Activated CD8-positive, alpha-beta memory T cell treated with anti-CD3 and anti-CD28 coated beads, Interleukin-2, amount 10 ng/mL, durations not matched to agents 7 days and 5 days (primary cell): ENCODE measurements at regions not wholly inside any gene's neighbourhood (a gene's known extent, or its start where the extent isn't known, plus 50 kb on each side); places are given as distances from the start of the nearest gene placed in this dataset.

ENCODE experiments used
- ATAC-seq: fragments of 150-1000 bp; cut with Tn5 transposase; one replicate; pipeline ENCODE4 v1.10.0; 2021; ENCODE audit warnings: moderate library complexity
- CTCF ChIA-PET: fragments of 350-600 bp; sonication (Branson Sonifier 250); formaldehyde crosslinking; loops from one replicate; lab custom pipeline; 2021; ENCODE audit warnings: antibody characterized with exemption; lab: Charles Lee
- DNase-seq: peaks from one replicate; pipeline ENCODE4 v3.0.0-alpha.2; 2020
- H3K27ac Mint-ChIP-seq: one replicate; pipeline ENCODE4 v1.8.0; 2021; ENCODE audit warnings: mild to moderate bottlenecking, mixed read lengths
- H3K27me3 Mint-ChIP-seq: one replicate; pipeline ENCODE4 v1.8.0; 2021; ENCODE audit warnings: mixed read lengths
- H3K36me3 Mint-ChIP-seq: one replicate; pipeline ENCODE4 v1.8.0; 2021; ENCODE audit warnings: mild to moderate bottlenecking, mixed read lengths
- H3K4me1 Mint-ChIP-seq: one replicate; pipeline ENCODE4 v1.8.0; 2021; ENCODE audit warnings: mixed read lengths
- H3K4me3 Mint-ChIP-seq: one replicate; pipeline ENCODE4 v1.8.0; 2021; ENCODE audit warnings: mild to moderate bottlenecking, moderate library complexity, mixed read lengths
- H3K9me3 Mint-ChIP-seq: one replicate; pipeline ENCODE4 v1.8.0; 2022; ENCODE audit warnings: low read depth, mixed read lengths

DNA sequence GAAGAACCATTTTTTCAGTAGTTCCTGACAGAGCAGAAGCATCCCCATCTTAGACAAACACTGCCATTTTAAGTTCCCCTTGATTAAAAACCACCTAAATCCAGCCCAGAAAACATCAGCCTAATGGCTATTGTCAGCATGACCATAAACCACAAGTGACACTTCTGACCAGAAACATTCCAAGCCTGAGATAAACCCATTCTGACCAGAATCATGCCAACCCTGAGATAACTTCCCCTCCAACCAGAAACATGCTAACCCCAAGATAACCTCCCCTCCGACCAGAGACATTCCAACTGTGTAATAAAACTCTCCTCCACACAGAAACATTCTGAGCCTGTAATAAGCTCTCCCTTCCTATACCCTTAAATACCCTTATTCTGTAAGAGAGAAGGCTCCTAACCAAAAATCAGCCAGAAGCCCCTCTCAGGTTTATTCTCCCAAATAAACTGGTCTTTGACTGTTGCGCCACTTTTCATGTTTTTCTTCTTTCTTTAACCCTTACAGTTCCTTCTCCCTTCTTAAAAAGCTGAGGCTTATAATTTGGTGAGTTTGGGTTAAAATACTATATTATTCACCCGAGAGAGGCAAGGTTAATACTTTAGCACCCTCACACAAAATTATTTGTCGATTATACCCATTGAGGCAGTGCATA, 149.7 kb downstream of the HNMT start:
- CTCF ChIA-PET = no interaction called here
- Mint-ChIP-seq H3K36me3 (no peaks in the 10 kb centered on the region), H3K27ac (no peak overlapping the region), H3K27me3 (no peaks in the 10 kb centered on the region), H3K4me1 (no peaks in the 10 kb centered on the region), H3K9me3 (no peaks in the 10 kb centered on the region), H3K4me3 (no peak overlapping the region)
- DNase-seq = no peak
- ATAC-seq = no peak

- Mint-ChIP-seq H3K9me3 (no peaks in the 10 kb centered on the region), H3K27me3 (no peaks in the 10 kb centered on the region), H3K27ac (no peak overlapping the region), H3K4me1 (no peaks in the 10 kb centered on the region), H3K4me3 (no peak overlapping the region), H3K36me3 (no peaks in the 10 kb centered on the region)
- DNase-seq (no peak), ATAC-seq (no peak)
- CTCF ChIA-PET = no interaction called here
Measured at GRCh38 chr2:138115666-138116065, 151.4 kb downstream of the HNMT start.

GRCh38 chr2:138116456-138116855, 152.2 kb downstream of the HNMT start:
- ATAC-seq = no peak
- no peaks in the 10 kb centered on the region for H3K9me3 Mint-ChIP-seq
- CTCF ChIA-PET = no interaction called here
- H3K27me3 Mint-ChIP-seq = no peaks in the 10 kb centered on the region
- H3K4me3 Mint-ChIP-seq = no peak overlapping the region
- H3K4me1 Mint-ChIP-seq = no peaks in the 10 kb centered on the region
- H3K36me3 Mint-ChIP-seq = no peaks in the 10 kb centered on the region
- no peak for DNase-seq
- no peak overlapping the region for H3K27ac Mint-ChIP-seq

- Mint-ChIP-seq H3K4me3 (no peak overlapping the region), H3K27me3 (no peaks in the 10 kb centered on the region), H3K9me3 (no peaks in the 10 kb centered on the region), H3K27ac (no peak overlapping the region), H3K36me3 (no peaks in the 10 kb centered on the region), H3K4me1 (no peaks in the 10 kb centered on the region)
- ATAC-seq (no peak), DNase-seq (no peak)
- CTCF ChIA-PET = no interaction called here
Measured at GRCh38 chr2:138121666-138122661, 157.7 kb downstream of the HNMT start.

DNA sequence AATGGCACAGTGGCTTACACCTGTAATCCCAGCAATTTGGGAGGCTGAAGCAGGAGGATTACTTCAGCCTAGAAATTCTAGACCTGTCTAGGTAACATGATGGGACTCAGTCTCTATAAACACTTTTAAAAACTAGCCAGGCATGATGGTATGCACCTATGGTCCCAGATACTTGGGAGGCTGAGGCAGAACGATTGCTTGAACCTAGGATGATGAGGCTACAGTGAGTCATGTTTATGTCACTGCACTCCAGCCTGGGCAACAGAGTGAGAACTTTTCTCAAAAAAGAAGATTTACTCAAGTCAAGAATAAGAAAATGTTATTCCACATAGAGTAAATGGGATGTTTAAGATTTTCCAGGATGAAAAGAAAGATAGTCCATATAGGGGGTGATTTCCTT, 158.6 kb downstream of the HNMT start:
- Mint-ChIP-seq H3K4me1 (no peaks in the 10 kb centered on the region), H3K36me3 (no peaks in the 10 kb centered on the region)

DNA sequence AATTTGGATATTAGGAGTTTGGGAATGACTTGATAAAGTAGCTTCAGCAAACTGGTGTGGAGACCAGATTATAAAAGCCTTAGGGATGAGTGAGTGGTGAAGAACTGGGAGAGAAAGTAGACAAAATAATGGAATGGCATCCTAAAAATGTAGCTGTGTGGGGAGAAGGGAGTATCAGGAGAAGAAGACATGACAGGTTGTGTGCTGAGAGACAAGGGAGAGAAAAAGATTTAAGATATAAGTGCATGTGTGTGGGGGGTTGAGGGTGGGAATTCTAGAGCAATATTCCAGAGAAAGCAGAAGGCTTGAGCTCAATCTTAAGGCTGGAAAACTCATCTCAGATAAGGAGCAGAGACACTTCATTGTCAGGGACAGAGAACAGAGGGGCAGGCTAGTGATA, 159.5 kb downstream of the HNMT start:
- DNase-seq (no peak), ATAC-seq (no peak)
- CTCF ChIA-PET = no interaction called here
- H3K4me3 Mint-ChIP-seq = no peak overlapping the region
- no peaks in the 10 kb centered on the region for H3K4me1 Mint-ChIP-seq
- no peaks in the 10 kb centered on the region for H3K27me3 Mint-ChIP-seq
- H3K27ac Mint-ChIP-seq = no peak overlapping the region
- no peaks in the 10 kb centered on the region for H3K9me3 Mint-ChIP-seq
- H3K36me3 Mint-ChIP-seq = no peaks in the 10 kb centered on the region

More for the DNA sequence above, 158.6 kb downstream of the HNMT start:
- Mint-ChIP-seq H3K4me3 (no peak overlapping the region), H3K27me3 (no peaks in the 10 kb centered on the region), H3K9me3 (no peaks in the 10 kb centered on the region), H3K27ac (no peak overlapping the region)
- no peak for DNase-seq
- CTCF ChIA-PET = no interaction called here
- ATAC-seq = no peak

GRCh38 chr2:138124521-138124920, 160.2 kb downstream of the HNMT start:
- DNase-seq = no peak
- Mint-ChIP-seq H3K4me1 (no peaks in the 10 kb centered on the region), H3K9me3 (no peaks in the 10 kb centered on the region), H3K36me3 (no peaks in the 10 kb centered on the region), H3K4me3 (no peak overlapping the region), H3K27me3 (no peaks in the 10 kb centered on the region), H3K27ac (no peak overlapping the region)
- CTCF ChIA-PET = no interaction called here
- no peak for ATAC-seq

DNA sequence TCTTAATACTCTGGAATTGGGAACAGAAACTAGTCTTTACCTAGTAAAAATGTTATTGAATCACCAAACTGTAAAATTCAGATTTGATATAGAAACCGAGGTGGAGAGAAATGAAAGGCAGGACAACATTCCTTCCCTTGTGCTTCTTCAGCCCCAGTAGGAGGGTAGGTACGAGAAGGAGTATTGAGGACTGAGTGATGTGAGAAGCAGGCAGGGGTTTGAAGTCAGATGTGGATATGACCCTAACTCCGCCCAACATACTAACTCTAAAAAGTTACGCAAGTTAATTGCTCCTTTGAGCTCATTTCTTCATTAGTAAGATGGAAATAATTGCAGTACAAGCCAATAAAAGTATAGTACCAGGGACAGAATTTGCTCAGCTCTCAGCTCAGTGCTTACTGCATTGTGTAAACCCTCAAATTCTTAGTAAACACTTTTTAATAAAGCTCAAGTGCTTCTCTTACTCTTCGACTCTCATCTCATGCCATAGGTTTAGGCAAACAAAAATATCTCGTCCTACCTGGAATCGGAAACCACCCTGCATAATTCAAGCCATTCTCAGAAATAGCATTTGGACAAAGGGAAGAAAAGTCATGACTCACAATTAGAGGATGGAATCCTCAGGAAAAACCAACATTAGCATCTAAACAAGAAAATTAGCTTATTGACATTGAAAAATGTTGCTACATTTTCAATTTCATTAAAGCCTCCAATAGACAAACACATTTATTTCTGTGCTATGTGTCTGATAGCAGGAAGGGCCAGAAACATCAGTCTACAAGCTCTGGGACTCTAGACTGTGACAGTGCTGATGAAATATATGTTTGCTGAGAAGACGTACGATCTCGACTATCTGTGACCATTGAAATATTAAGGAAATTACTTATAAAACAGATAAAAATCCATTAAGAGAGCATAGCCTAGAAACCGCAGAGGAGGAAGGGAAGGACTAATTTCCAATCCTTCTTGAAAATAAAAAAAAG, 161.3 kb downstream of the HNMT start:
- Mint-ChIP-seq H3K27me3 (no peaks in the 10 kb centered on the region), H3K27ac (no peak overlapping the region)

GRCh38 chr2:138132108-138132507, 167.8 kb downstream of the HNMT start:
- H3K4me3 Mint-ChIP-seq = no peak overlapping the region

More for the DNA sequence above, 161.3 kb downstream of the HNMT start:
- Mint-ChIP-seq H3K36me3 (no peaks in the 10 kb centered on the region), H3K4me1 (no peaks in the 10 kb centered on the region), H3K9me3 (no peaks in the 10 kb centered on the region), H3K4me3 (no peak overlapping the region)
- CTCF ChIA-PET = no interaction called here
- DNase-seq (no peak), ATAC-seq (no peak)

GRCh38 chr2:138137949-138138348, 173.7 kb downstream of the HNMT start:
- Mint-ChIP-seq H3K27me3 (no peaks in the 10 kb centered on the region), H3K27ac (no peak overlapping the region), H3K9me3 (no peaks in the 10 kb centered on the region), H3K36me3 (no peaks in the 10 kb centered on the region), H3K4me3 (no peak overlapping the region), H3K4me1 (no peaks in the 10 kb centered on the region)
- CTCF ChIA-PET = no interaction called here
- DNase-seq = no peak
- no peak for ATAC-seq

More at GRCh38 chr2:138132108-138132507, 167.8 kb downstream of the HNMT start:
- Mint-ChIP-seq H3K27me3 (no peaks in the 10 kb centered on the region), H3K9me3 (no peaks in the 10 kb centered on the region), H3K4me1 (no peaks in the 10 kb centered on the region), H3K27ac (no peak overlapping the region), H3K36me3 (no peaks in the 10 kb centered on the region)
- ATAC-seq (no peak), DNase-seq (no peak)
- CTCF ChIA-PET = no interaction called here

GRCh38 chr2:138147796-138148195, 183.5 kb downstream of the HNMT start:
- no peaks in the 10 kb centered on the region for H3K4me1 Mint-ChIP-seq
- DNase-seq (no peak), ATAC-seq (no peak)
- H3K27ac Mint-ChIP-seq = no peak overlapping the region
- H3K9me3 Mint-ChIP-seq = no peaks in the 10 kb centered on the region
- no peak overlapping the region for H3K4me3 Mint-ChIP-seq
- no peaks in the 10 kb centered on the region for H3K36me3 Mint-ChIP-seq
- H3K27me3 Mint-ChIP-seq = no peaks in the 10 kb centered on the region
- CTCF ChIA-PET = no interaction called here

- Mint-ChIP-seq H3K27me3 (no peaks in the 10 kb centered on the region), H3K4me1 (no peaks in the 10 kb centered on the region), H3K36me3 (no peaks in the 10 kb centered on the region), H3K27ac (no peak overlapping the region), H3K4me3 (no peak overlapping the region), H3K9me3 (no peaks in the 10 kb centered on the region)
- DNase-seq (no peak), ATAC-seq (no peak)
- CTCF ChIA-PET = no interaction called here
Measured at GRCh38 chr2:138155304-138155703, 191.0 kb downstream of the HNMT start.

- Mint-ChIP-seq H3K27me3 (no peaks in the 10 kb centered on the region), H3K36me3 (no peaks in the 10 kb centered on the region), H3K4me3 (no peak overlapping the region), H3K27ac (no peak overlapping the region), H3K9me3 (no peaks in the 10 kb centered on the region), H3K4me1 (no peaks in the 10 kb centered on the region)
- CTCF ChIA-PET = no interaction called here
- DNase-seq (no peak), ATAC-seq (no peak)
Measured at GRCh38 chr2:138157372-138157771, 193.1 kb downstream of the HNMT start.
